Spleen (tissue), 11 donors: ENCODE measurements at regions not wholly inside any gene's neighbourhood (a gene's known extent, or its start where the extent isn't known, plus 50 kb on each side); places are given as distances from the start of the nearest gene placed in this dataset.
"Not testable (repeated sequence)": the region's sequence is repeated elsewhere in the genome, so short reads cannot be mapped to it uniquely, and the experiment has no call there.

ENCODE experiments used
- DNase-seq: peaks from one replicate; pipeline ENCODE4 v3.0.0-alpha.2; 2020
- H3K27ac ChIP-seq, 8 donors: fragments of 200-600 bp; sonication (generic) in 7 of 8; 1 replicate in 4 of 8; 2 replicates in 4 of 8; pipeline versions ENCODE4 v1.5.0 to v1.8.0; 2016 to 2021; ENCODE audit warnings: inconsistent platforms in 4 of 8, mild to moderate bottlenecking in 4 of 8, moderate library complexity in 1 of 8
- H3K27me3 ChIP-seq, 7 donors: fragments of 200-600 bp; sonication (generic) in 6 of 7; replicated peaks in 1 of 7; 1 replicate in 4 of 7; 2 replicates in 3 of 7; pipeline versions ENCODE4 v1.5.0 to v1.8.0; 2016 to 2021; ENCODE audit warnings: inconsistent platforms in 3 of 7, mild to moderate bottlenecking in 1 of 7
- H3K36me3 ChIP-seq, 6 donors: fragments of 200-600 bp; sonication (generic) in 5 of 6; 1 replicate in 4 of 6; 2 replicates in 2 of 6; pipeline versions ENCODE4 v1.5.0 to v1.8.0; 2016 to 2021; ENCODE audit warnings: inconsistent platforms in 2 of 6
- H3K4me1 ChIP-seq, 6 donors: fragments of 200-600 bp; sonication (generic) in 5 of 6; 1 replicate in 3 of 6; 2 replicates in 3 of 6; pipeline versions ENCODE4 v1.5.0 to v1.8.0; 2016 to 2021; ENCODE audit warnings: inconsistent platforms in 3 of 6
- H3K4me3 ChIP-seq, 8 donors: fragments of 200-600 bp; sonication (generic) in 7 of 8; 1 replicate in 4 of 8; 2 replicates in 4 of 8; pipeline versions ENCODE4 v1.5.0 to v1.8.0; 2016 to 2021; ENCODE audit warnings: inconsistent platforms in 4 of 8, mild to moderate bottlenecking in 4 of 8, moderate library complexity in 2 of 8
- H3K9me3 ChIP-seq, 8 donors: fragments of 200-600 bp; sonication (generic) in 7 of 8; 1 replicate in 4 of 8; 2 replicates in 4 of 8; pipeline versions ENCODE4 v1.5.0 to v1.8.0; 2016 to 2021; ENCODE audit warnings: inconsistent platforms in 4 of 8
- POLR2A ChIP-seq, 3 donors: fragments of 450-650 bp; IDR thresholded peaks; one replicate each; pipeline ENCODE4 v1.5.1; 2017; ENCODE audit warnings: antibody characterized with exemption in 3 of 3, mild to moderate bottlenecking in 1 of 3
- POLR2AphosphoS5 ChIP-seq, 3 donors: sonication (generic); formaldehyde crosslinking; IDR thresholded peaks; one replicate each; pipeline ENCODE4 v1.5.1; 2017; ENCODE audit warnings: antibody characterized with exemption in 3 of 3
- WGBS, 5 donors: extraction: QIAGEN DNeasy Blood & Tissue Kit in 3 of 5; methylation state at CpG; one replicate each; pipeline versions ENCODE4 v1.1.5 to v1.1.7; 2013 to 2018; 5-methylcytosine and 5-hydroxymethylcytosine counted together
- intact Hi-C: fragments of 100-400 bp; cut with DNase I; formaldehyde crosslinking; loops from one replicate; pipeline ENCODE4 v1.15.0; 2023; ENCODE audit warnings: low total_unique reads
- TF ChIP-seq, protein P1 (sequence below), 11 experiments: fragments of 200-600 bp in 7 of 11; fragments of 450-650 bp in 4 of 11; sonication (generic) in 4 of 11; IDR thresholded peaks in 8 of 11; conservative IDR thresholded peaks in 3 of 11; 1 replicate in 7 of 11; 2 replicates in 4 of 11; pipeline versions ENCODE4 v1.4.0 to v1.8.0; 2016 to 2021; ENCODE audit warnings: antibody characterized with exemption in 11 of 11, inconsistent platforms in 4 of 11, mild to moderate bottlenecking in 1 of 11
- donor health status: healthy with polysubstance abuse.
- donor health status: DM: no; HTN: no; CAD: no; lungs with moderate emphysema.
- donor health status: DM: no; HTN: no; CAD: no.
- donor health status: Bipolar disorder and iron deficiency.
- donor health status: healthy.
- donor health status: DM: no; HTN: no; CAD: no.
- donor health status: DM: yes; HTN: yes; CAD: no.

DNA sequence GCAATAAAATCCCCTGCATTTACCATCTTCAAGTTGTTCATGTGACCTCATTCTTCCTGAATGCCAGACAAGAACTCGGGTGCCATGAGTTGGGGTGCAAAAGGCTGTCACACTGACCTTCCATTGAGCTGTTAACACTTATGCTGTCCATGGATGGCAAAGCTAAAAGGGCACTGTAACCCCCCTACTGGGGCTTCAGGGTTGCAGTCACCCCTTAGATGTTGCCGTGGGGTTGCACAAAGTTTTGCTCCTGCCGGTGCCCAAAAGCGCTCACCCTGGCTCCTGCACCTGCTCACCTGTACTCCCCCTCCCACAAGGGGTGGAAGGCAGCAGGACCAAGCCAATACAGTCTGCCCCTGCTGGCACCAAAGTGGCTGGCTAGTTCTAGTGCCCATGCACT lies 208.2 kb downstream of the RHOU start:
- Histone ChIP-seq H3K4me1 (peaks cover 2 to 50% (median 15%) of the 10 kb centered on the region in 6 donors), H3K27ac (no peak overlapping the region), H3K9me3 (no peaks in the 10 kb centered on the region), H3K27me3 (no peaks in the 10 kb centered on the region), H3K4me3 (no peak overlapping the region), H3K36me3 (no peaks in the 10 kb centered on the region)
- TF ChIP-seq POLR2AphosphoS5 (IDR thresholded peaks at IDR 0.05) (no peak), POLR2A (IDR thresholded peaks at IDR 0.05) (no peak)
- TF ChIP-seq, protein P1, sequence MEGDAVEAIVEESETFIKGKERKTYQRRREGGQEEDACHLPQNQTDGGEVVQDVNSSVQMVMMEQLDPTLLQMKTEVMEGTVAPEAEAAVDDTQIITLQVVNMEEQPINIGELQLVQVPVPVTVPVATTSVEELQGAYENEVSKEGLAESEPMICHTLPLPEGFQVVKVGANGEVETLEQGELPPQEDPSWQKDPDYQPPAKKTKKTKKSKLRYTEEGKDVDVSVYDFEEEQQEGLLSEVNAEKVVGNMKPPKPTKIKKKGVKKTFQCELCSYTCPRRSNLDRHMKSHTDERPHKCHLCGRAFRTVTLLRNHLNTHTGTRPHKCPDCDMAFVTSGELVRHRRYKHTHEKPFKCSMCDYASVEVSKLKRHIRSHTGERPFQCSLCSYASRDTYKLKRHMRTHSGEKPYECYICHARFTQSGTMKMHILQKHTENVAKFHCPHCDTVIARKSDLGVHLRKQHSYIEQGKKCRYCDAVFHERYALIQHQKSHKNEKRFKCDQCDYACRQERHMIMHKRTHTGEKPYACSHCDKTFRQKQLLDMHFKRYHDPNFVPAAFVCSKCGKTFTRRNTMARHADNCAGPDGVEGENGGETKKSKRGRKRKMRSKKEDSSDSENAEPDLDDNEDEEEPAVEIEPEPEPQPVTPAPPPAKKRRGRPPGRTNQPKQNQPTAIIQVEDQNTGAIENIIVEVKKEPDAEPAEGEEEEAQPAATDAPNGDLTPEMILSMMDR (IDR thresholded peaks at IDR 0.05 in 8 of 11, conservative IDR thresholded peaks at IDR 0.05 in 3 of 11): no peak
- intact Hi-C loops: no loop called here
- 93 to 98% (median 95%) methylated on average over 4 of the region's 4 CpGs for WGBS, 5 donors
- DNase-seq: no peak

DNA sequence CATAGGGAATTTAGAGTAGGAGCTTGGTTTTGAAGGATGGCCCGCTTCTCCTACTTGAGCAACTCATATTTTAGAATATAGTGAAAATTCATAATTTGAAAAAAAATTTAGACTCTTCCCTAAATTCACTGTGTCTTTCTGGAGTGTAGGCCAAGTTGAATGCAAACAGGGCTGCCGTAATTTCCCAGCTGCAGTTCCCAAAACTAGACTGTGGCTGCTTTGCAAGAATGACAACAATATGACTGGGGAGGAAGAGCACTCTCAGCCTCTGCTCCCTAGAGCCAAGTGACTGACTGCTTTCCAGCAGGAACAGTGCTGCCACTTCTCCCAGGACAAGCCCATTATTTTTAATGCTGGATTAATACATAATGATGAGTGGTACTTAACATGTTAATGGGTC lies 209.0 kb downstream of the RHOU start:
- Histone ChIP-seq H3K4me1 (peaks cover 0 to 44% (median 8%) of the 10 kb centered on the region in 6 donors), H3K27ac (no peak overlapping the region), H3K36me3 (no peaks in the 10 kb centered on the region), H3K4me3 (no peak overlapping the region), H3K9me3 (no peaks in the 10 kb centered on the region), H3K27me3 (no peaks in the 10 kb centered on the region)
- DNase-seq: no peak
- no peak for TF ChIP-seq POLR2AphosphoS5 (IDR thresholded peaks at IDR 0.05)
- TF ChIP-seq POLR2A (IDR thresholded peaks at IDR 0.05): no peak
- TF ChIP-seq, protein P1 (IDR thresholded peaks at IDR 0.05 in 8 of 11, conservative IDR thresholded peaks at IDR 0.05 in 3 of 11): no peak
- intact Hi-C loops: no loop called here
- 77 to 95% (median 87%) methylated on average over 2 of the region's 2 CpGs for WGBS, 5 donors

DNA sequence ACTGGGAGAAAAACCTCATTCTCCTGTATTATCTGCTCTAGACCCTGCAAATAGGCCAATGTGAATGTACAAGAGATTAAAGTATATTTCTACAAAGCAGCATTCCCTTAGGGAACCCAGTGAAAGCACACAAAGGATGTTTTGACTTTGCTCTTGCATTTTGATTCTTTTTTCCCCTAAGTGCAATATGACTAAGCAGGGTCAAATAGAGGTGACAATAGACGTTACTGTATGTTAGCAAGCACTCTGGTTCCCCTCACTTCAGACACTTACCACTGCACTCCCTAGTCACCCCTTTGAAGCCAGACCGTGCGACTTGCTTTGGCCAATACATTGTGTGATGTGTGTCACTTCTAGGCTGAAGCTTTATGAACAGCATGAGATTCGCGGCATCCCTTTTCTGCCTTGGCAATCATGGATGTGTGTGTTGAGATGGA lies 209.7 kb downstream of the RHOU start:
- intact Hi-C loops: no loop called here
- no peaks in the 10 kb centered on the region for H3K36me3 ChIP-seq

DNA sequence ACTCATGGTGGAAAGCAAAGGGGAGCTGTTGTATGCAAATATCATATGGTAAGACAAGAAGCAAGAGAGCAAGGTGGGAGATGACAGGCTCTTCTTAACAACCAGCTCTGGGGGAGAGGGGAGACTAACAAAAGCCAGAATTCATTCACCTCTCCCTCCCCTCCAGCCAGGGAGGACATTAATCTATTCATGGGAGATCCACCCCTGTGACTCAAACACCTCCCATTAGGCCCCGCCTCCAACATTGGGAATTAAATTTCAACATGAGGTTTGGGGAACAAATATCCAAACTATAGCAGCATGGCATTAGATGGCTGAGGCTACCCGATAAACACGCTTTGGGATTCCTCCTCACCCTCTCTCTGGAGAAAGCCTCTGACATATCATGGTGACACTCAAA lies 210.6 kb downstream of the RHOU start:
- no peak overlapping the region for H3K27ac ChIP-seq
- H3K4me1 ChIP-seq: peaks cover 0 to 29% (median 7%) of the 10 kb centered on the region in 6 donors
- H3K9me3 ChIP-seq: no peaks in the 10 kb centered on the region
- intact Hi-C loops: no loop called here
- no peaks in the 10 kb centered on the region for H3K36me3 ChIP-seq
- no peak for DNase-seq
- no peaks in the 10 kb centered on the region for H3K27me3 ChIP-seq
- no peak for TF ChIP-seq POLR2A (IDR thresholded peaks at IDR 0.05)
- no peak for TF ChIP-seq POLR2AphosphoS5 (IDR thresholded peaks at IDR 0.05)
- TF ChIP-seq, protein P1 (IDR thresholded peaks at IDR 0.05 in 8 of 11, conservative IDR thresholded peaks at IDR 0.05 in 3 of 11): no peak
- H3K4me3 ChIP-seq: no peak overlapping the region
- WGBS, 5 donors: 95 to 100% (median 99%) methylated on average over 3 of the region's 3 CpGs

More for the DNA sequence above, 209.7 kb downstream of the RHOU start:
- H3K27ac ChIP-seq: no peak overlapping the region
- H3K27me3 ChIP-seq: no peaks in the 10 kb centered on the region
- TF ChIP-seq, protein P1 (IDR thresholded peaks at IDR 0.05 in 8 of 11, conservative IDR thresholded peaks at IDR 0.05 in 3 of 11): no peak
- TF ChIP-seq POLR2AphosphoS5 (IDR thresholded peaks at IDR 0.05): no peak
- no peak for TF ChIP-seq POLR2A (IDR thresholded peaks at IDR 0.05)
- no peak overlapping the region for H3K4me3 ChIP-seq
- no peak for DNase-seq
- peaks cover 0 to 38% (median 8%) of the 10 kb centered on the region in 6 donors for H3K4me1 ChIP-seq
- WGBS, 5 donors: 71 to 79% (median 76%) methylated on average over 5 of the region's 5 CpGs
- H3K9me3 ChIP-seq: no peaks in the 10 kb centered on the region

DNA sequence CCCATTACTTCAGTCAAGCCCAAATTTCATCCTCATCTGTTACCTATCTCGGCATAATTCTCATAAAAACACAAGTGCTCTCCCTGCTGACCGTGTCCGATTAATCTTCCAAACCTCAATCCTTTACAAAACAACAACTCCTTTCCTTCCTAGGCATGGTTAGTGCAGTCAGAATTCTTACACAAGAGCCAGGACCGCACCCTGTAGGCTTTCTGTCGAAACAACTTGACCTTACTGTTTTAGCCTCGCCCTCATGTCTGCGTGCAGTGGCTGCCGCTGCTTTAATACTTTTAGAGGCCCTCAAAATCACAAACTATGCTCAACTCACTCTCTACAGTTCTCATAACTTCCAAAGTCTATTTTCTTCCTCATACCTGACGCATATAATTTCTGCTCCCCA lies 214.3 kb downstream of the RHOU start:
- H3K36me3 ChIP-seq, intact Hi-C loops, DNase-seq, H3K27me3 ChIP-seq, H3K9me3 ChIP-seq, H3K4me3 ChIP-seq: not testable (repeated sequence)
- Histone ChIP-seq H3K4me1 (peaks cover 0 to 14% (median 0%) of the 10 kb centered on the region in 6 donors), H3K27ac (peak overlapping the region in 5 of 8 donors; percentile 4 to 62 (median 54))
- 40 to 73% (median 57%) methylated on average over 8 to 9 of the region's 9 CpGs for WGBS, 5 donors
